Skeletal muscle tissue (tissue), 3 donors: ENCODE measurements at regions not wholly inside any gene's neighbourhood (a gene's known extent, or its start where the extent isn't known, plus 50 kb on each side); places are given as distances from the start of the nearest gene placed in this dataset.

Experiments
- H3K27ac ChIP-seq: one replicate; pipeline ENCODE4 v1.7.0; 2013; ENCODE audit warnings: mild to moderate bottlenecking, low read depth, low read length, inconsistent platforms
- H3K27me3 ChIP-seq, 3 donors: one replicate each; pipeline ENCODE4 v1.7.0; 2013; ENCODE audit warnings: low read length in 3 of 3; ENCODE audit not compliant: control insufficient read depth in 3 of 3, insufficient read depth in 3 of 3
- H3K36me3 ChIP-seq, 3 donors: one replicate each; pipeline ENCODE4 v1.7.0; 2013; ENCODE audit warnings: low read length in 3 of 3; ENCODE audit not compliant: control insufficient read depth in 3 of 3, insufficient read depth in 3 of 3
- H3K4me1 ChIP-seq, 3 donors: one replicate each; pipeline ENCODE4 v1.7.0; 2013; ENCODE audit warnings: low read length in 3 of 3, mild to moderate bottlenecking in 3 of 3; ENCODE audit not compliant: control insufficient read depth in 3 of 3, insufficient read depth in 3 of 3
- H3K4me3 ChIP-seq, 3 donors: one replicate each; pipeline ENCODE4 v1.7.0; 2013; ENCODE audit warnings: low read length in 3 of 3
- H3K9ac ChIP-seq, 3 donors: one replicate each; pipeline ENCODE4 v1.7.0; 2013; ENCODE audit warnings: low read length in 3 of 3, mild to moderate bottlenecking in 3 of 3, moderate library complexity in 2 of 3, low read depth in 1 of 3
- H3K9me3 ChIP-seq, 3 donors: one replicate each; pipeline ENCODE4 v1.7.0; 2013; ENCODE audit warnings: low read length in 3 of 3; ENCODE audit not compliant: control insufficient read depth in 3 of 3
- donor health status: Osteomylitis.

- H3K27me3 ChIP-seq, result no peaks in the 10 kb centered on the region
- H3K9ac ChIP-seq, result no peak overlapping the region
- H3K4me3 ChIP-seq, result no peak overlapping the region
- H3K4me1 ChIP-seq, result no peaks in the 10 kb centered on the region
- no peak overlapping the region for H3K27ac ChIP-seq
- no peaks in the 10 kb centered on the region for H3K9me3 ChIP-seq
- H3K36me3 ChIP-seq, result no peaks in the 10 kb centered on the region
These were observed 345.0 kb downstream of the TRIML1 start for GRCh38 chr4:188484256-188484655.

GRCh38 chr4:188485906-188486305, 346.7 kb downstream of the TRIML1 start:
- Histone ChIP-seq H3K27ac (no peak overlapping the region), H3K27me3 (no peaks in the 10 kb centered on the region), H3K36me3 (no peaks in the 10 kb centered on the region), H3K4me3 (no peak overlapping the region), H3K9me3 (no peaks in the 10 kb centered on the region), H3K9ac (no peak overlapping the region), H3K4me1 (no peaks in the 10 kb centered on the region)

- Histone ChIP-seq H3K9ac (no peak overlapping the region), H3K36me3 (no peaks in the 10 kb centered on the region), H3K27ac (no peak overlapping the region), H3K4me1 (no peaks in the 10 kb centered on the region), H3K4me3 (no peak overlapping the region), H3K27me3 (no peaks in the 10 kb centered on the region), H3K9me3 (peaks cover 4 to 5% (median 5%) of the 10 kb centered on the region in 3 donors)
These were observed 353.6 kb downstream of the TRIML1 start for GRCh38 chr4:188492886-188493285.

DNA sequence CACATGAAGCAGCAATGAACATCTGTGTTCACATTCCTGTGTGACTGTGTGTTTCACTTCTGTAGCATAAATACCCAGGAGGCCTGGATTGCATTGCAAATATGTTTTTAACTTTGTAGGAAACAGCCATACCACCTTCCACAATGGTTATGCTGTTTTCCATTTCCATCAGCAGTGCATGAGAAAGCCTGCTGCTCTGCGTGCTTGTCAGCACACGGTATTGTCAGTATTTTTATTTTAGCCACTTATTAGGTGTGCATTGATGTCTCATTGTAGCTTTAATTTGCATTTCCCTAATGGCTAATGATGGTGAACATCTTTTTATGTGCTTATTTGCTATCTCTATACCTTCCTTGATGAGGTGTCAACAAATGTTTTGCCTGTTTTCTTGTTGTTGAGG, 355.9 kb downstream of the TRIML1 start:
- no peaks in the 10 kb centered on the region for H3K4me1 ChIP-seq
- no peak overlapping the region for H3K9ac ChIP-seq
- no peaks in the 10 kb centered on the region for H3K27me3 ChIP-seq
- H3K4me3 ChIP-seq, result no peak overlapping the region
- H3K27ac ChIP-seq, result no peak overlapping the region
- peaks cover 4 to 5% (median 5%) of the 10 kb centered on the region in 3 donors for H3K9me3 ChIP-seq
- H3K36me3 ChIP-seq, result no peaks in the 10 kb centered on the region

DNA sequence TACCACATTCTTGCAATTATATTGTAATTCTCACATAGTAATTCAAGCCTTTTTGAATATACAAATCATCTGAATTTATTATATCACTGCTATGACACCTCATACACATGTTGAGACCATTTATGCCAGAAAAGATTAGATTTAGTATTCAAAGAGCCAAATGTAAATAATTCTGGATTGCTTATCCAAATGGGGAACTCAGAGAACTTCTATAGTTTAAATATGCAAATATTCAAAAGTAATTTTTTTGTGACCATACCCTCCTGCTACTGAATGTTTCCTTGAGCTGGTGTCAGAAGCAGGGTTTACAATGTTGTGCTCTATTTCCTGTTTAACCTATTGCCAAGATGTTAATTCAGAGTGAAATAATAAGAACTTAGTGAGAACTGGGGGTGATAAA, 372.2 kb downstream of the TRIML1 start:
- peaks cover 0 to 2% (median 0%) of the 10 kb centered on the region in 3 donors for H3K9me3 ChIP-seq
- H3K27ac ChIP-seq, result no peak overlapping the region
- no peaks in the 10 kb centered on the region for H3K36me3 ChIP-seq
- no peak overlapping the region for H3K4me3 ChIP-seq
- no peak overlapping the region for H3K9ac ChIP-seq
- no peaks in the 10 kb centered on the region for H3K27me3 ChIP-seq
- H3K4me1 ChIP-seq, result no peaks in the 10 kb centered on the region

- H3K9ac ChIP-seq, result no peak overlapping the region
- no peaks in the 10 kb centered on the region for H3K36me3 ChIP-seq
- H3K27ac ChIP-seq, result no peak overlapping the region
- no peaks in the 10 kb centered on the region for H3K27me3 ChIP-seq
- no peaks in the 10 kb centered on the region for H3K9me3 ChIP-seq
- no peak overlapping the region for H3K4me3 ChIP-seq
- H3K4me1 ChIP-seq, result no peaks in the 10 kb centered on the region
These were observed 393.5 kb downstream of the TRIML1 start for GRCh38 chr4:188532751-188533150.

DNA sequence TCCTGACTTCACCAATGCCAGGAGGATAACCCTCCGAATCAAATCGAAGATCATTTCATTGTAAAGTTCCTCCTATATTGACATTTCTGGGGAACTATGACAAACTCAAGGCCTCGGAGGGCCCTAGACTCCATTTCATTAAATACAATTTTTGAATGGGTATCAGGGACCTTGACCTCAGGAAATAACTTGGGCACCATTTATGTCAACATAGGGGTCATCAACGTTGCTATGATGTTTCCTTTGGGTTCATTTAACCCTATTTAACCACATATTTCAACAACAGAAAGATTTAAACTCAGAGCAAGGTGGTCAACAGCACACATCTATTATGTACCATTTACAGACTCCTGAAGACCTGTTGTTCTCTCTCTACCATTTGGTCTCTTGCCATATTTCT, 395.1 kb downstream of the TRIML1 start:
- Histone ChIP-seq H3K36me3 (no peaks in the 10 kb centered on the region), H3K27me3 (no peaks in the 10 kb centered on the region), H3K4me3 (no peak overlapping the region), H3K27ac (no peak overlapping the region), H3K9ac (no peak overlapping the region), H3K4me1 (no peaks in the 10 kb centered on the region), H3K9me3 (no peaks in the 10 kb centered on the region)

- H3K36me3 ChIP-seq, result no peaks in the 10 kb centered on the region
- H3K4me3 ChIP-seq, result no peak overlapping the region
- no peaks in the 10 kb centered on the region for H3K27me3 ChIP-seq
- H3K4me1 ChIP-seq, result no peaks in the 10 kb centered on the region
- H3K9ac ChIP-seq, result no peak overlapping the region
- no peak overlapping the region for H3K27ac ChIP-seq
- no peaks in the 10 kb centered on the region for H3K9me3 ChIP-seq
These were observed 395.7 kb downstream of the TRIML1 start for GRCh38 chr4:188534917-188535316.

DNA sequence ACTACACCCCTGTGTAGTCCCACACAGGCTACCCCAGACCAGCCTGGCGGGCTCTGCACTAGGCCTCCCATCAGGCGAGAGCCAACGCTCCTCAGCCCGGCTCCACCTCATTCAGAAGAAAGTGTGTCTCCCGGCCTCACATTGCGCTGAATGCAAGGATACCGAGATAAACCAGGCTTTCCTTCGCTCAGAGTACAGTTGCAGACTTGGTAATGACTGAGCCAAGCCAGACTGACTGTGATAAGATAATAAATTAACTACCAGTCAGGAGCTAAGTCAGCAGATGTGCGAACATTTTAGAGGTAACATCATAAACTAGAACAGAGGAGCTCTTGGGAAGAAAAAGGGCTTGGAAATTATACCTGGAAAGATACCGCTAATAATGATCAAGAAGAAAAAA, 397.6 kb downstream of the TRIML1 start:
- H3K4me3 ChIP-seq, result no peak overlapping the region
- H3K4me1 ChIP-seq, result no peaks in the 10 kb centered on the region
- H3K36me3 ChIP-seq, result no peaks in the 10 kb centered on the region
- H3K9ac ChIP-seq, result no peak overlapping the region
- no peaks in the 10 kb centered on the region for H3K9me3 ChIP-seq
- H3K27me3 ChIP-seq, result no peaks in the 10 kb centered on the region
- no peak overlapping the region for H3K27ac ChIP-seq

DNA sequence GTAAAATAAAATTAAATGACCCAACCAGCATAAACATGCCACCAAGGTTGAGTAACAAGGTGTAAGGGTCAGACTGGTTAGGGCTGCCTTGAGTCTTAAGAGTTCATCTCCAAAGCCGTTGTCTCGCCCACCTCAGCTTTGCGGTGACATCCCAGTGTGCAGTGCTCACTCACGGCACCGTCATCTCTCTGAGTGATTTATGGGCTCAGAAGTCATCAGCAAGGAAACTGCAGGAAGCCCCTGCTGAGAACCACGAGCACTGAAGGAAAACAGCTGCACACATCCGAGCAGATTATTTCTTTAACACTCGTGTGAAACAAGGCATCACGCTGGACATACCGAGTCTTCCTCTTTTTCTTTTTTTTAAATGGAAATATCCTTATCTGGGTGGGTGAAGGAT, 411.1 kb downstream of the TRIML1 start:
- no peak overlapping the region for H3K9ac ChIP-seq
- no peak overlapping the region for H3K4me3 ChIP-seq
- H3K27ac ChIP-seq, result no peak overlapping the region
- no peaks in the 10 kb centered on the region for H3K27me3 ChIP-seq
- H3K4me1 ChIP-seq, result no peaks in the 10 kb centered on the region
- H3K36me3 ChIP-seq, result no peaks in the 10 kb centered on the region
- H3K9me3 ChIP-seq, result peaks cover 0 to 3% (median 0%) of the 10 kb centered on the region in 3 donors

- Histone ChIP-seq H3K27me3 (no peaks in the 10 kb centered on the region), H3K4me3 (no peak overlapping the region), H3K4me1 (no peaks in the 10 kb centered on the region), H3K9ac (no peak overlapping the region), H3K36me3 (no peaks in the 10 kb centered on the region), H3K9me3 (peaks cover 0 to 4% (median 0%) of the 10 kb centered on the region in 3 donors), H3K27ac (no peak overlapping the region)
These were observed 411.9 kb downstream of the TRIML1 start for GRCh38 chr4:188551156-188551555.
